IPS DF 19.7 (cell line): ENCODE measurements at regions not wholly inside any gene's neighbourhood (a gene's known extent, or its start where the extent isn't known, plus 50 kb on each side); places are given as distances from the start of the nearest gene placed in this dataset.
"Not testable (repeated sequence)": the region's sequence is repeated elsewhere in the genome, so short reads cannot be mapped to it uniquely, and the experiment has no call there.

Experiments used
- DNase-seq: peaks from one replicate; pipeline ENCODE4 v3.0.0-alpha.2; 2013; ENCODE audit warnings: low read depth, low spot score

GRCh38 chr7:121526210-121526609 lies 130.1 kb upstream of the FAM3C start:
- not testable (repeated sequence) for DNase-seq

DNA sequence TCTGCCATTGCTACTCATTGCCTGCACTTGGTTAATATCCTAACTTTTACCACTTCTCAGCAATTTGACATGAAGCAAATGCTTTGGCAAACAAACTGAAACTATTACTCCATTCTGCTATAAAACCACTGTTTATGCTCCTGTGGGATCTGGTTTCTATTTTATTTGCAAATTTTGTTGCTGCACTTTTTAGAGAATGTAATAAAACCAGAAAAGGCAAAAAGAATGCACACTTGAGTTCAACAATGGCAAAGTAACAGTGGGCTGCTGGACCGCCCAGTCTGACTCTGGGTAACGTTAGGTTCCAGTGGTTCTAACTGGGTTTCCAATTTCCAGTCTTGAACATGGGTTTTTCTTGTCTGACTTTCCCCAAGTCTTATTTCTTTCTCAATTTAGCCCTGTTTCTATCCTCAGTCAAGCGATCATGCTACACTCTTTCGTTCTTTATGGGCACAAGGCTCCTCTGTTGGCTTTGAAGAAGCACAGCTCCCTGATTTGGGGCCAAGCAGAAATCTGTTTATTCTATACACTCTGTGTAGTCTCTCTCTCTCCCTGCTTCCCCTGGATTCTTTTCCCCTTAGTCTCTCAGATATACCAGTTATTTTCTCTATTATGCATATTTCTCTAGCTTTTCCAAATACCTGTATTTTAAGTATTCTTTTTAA lies 129.2 kb upstream of the FAM3C start:
- no peak for DNase-seq

- no peak for DNase-seq
Measured at GRCh38 chr7:121521711-121522400, 125.7 kb upstream of the FAM3C start.

DNA sequence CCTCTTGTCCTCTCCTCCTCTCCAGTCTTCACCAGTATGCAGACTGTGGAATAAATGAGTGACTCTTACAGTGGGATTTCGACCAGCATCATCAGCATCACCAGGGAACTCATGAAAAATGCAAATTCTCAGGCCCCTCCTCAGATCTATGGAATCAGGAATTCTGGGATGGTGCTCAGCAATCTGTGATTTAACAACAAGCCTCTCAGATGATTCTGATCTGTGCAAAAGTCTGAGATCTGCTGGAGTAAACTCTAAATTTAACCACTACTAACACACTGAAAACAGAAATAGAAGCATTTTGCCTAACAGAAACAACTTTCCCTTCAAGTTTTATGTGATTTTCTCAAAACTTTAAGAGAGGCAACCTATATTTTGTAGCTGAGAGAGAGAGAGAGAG lies 124.8 kb upstream of the FAM3C start:
- DNase-seq = no peak

DNA sequence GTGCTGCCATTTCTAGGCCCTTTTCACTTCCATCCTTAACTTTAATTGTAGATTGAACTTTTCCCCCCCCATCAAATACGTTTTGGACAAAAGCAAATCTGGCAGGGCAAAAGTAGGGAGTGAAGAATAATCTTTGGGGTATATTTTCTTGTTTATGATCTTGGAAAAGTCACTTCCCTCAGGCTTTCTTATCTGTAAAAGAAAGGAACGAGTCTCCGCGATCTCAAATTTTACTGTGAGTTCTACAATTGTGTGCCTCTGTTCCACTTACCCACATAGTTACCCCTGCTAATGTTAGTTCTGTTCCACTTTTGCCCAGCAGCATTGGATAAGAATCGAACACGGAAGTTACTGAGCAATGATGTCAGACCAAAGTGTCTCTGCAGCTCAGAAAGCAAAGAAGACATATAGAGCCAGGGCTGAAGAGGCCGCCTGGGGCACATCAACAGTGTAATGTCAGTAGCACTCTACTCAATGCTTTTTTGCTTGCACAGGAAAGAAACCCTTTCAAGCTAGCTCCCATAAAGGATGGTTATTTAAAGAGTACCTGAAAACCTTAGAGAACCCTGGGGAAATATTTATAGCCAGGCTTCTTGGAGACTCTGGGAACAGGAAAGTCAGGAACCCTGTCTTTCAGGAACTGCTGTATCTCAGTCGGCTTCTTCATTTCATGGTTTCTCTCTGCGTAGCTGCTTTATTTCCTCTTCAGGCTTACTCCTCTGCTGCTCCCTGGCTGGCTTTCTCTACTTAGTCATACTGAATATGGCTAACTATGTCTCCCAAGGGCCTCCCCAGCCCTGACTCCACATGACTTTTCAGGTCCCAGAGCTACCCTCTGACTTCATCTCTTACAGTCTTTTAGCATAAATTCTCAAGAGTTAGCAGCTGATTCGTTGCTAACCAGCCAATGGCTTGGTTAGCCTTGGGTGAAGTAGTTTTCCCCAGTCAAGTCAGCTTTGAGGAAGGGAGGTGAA lies 123.7 kb upstream of the FAM3C start:
- no peak for DNase-seq

DNA sequence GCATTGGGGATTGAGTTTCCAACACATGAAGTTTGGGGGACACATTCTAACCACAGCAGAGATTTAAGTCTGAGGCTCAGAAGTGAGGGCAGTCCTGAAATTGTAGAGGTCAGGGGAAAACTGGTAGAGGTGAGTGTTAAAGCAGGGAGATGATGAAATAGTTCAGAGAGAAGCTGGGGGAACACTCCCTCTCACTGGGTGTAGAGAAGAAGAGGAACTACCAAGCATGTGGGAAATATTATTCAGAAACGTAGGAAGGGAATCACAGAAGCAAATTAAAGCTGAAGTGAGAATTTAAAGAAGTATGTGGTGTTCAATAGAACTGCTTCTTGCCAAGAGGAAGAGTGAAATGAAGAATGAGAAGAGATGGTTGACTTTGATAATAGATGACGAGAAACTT lies 121.5 kb upstream of the FAM3C start:
- no peak for DNase-seq

DNA sequence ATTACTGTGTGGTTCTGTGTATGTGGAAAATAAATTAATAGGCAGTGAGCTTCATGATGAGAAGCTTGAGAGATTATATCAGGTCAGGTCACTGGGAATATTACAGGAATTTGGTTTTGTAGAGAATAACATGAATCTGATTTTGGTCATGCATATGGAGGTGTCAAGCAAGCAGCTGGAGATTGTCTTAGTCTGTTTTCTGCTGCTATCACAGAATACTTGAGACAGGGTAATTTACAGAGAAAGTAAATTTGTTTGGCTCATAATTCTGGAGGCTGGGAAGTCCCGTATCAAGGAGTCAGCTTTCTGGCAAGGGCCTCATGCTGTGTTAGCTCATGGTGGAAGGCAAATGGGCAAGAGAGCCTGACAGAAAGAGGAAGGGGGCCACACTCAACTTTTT lies 120.7 kb upstream of the FAM3C start:
- DNase-seq = no peak

- no peak for DNase-seq
Measured at GRCh38 chr7:121515630-121516401, 119.7 kb upstream of the FAM3C start.

GRCh38 chr7:121515229-121515628 lies 119.1 kb upstream of the FAM3C start:
- no peak for DNase-seq

DNA sequence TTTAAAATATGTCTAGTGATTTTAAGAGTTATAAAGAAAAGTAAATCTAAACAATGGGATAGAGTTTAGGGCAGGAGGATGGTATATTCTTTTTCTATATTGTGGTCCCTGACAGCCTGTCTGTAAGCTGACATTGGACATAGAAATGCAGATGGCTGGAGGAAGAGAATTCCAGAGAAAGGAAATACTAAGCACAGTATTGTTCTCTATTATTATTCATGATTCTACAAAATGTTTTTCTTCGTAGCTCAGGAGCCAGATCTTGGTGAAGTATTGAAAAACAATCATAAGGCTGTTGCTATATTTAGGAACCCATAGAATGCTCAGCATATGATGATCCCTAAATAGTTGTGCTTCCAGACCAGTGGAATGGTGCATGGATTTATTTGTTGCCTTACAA lies 117.0 kb upstream of the FAM3C start:
- DNase-seq = no peak

- DNase-seq = no peak
Measured at GRCh38 chr7:121510858-121511482, 114.9 kb upstream of the FAM3C start.

DNA sequence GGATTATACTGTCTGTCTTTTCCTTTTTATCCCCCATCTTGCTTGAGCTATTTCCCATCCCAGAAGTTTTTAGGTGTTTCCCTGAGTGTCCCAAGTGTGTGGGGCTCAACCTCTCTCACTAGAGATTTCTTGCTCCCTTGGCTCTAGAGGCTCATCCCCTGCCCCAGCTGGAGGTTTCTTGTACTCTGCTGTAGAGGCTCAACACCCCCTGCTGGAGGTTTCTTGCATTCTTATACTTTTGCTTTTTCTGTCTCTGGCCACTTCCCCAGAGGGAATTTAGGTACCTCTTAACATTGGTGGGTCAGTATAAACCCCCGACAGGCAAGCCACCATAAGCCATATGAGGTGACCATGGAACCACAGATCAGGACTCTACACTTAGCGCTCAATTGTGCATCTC lies 114.2 kb upstream of the FAM3C start:
- no peak for DNase-seq

DNA sequence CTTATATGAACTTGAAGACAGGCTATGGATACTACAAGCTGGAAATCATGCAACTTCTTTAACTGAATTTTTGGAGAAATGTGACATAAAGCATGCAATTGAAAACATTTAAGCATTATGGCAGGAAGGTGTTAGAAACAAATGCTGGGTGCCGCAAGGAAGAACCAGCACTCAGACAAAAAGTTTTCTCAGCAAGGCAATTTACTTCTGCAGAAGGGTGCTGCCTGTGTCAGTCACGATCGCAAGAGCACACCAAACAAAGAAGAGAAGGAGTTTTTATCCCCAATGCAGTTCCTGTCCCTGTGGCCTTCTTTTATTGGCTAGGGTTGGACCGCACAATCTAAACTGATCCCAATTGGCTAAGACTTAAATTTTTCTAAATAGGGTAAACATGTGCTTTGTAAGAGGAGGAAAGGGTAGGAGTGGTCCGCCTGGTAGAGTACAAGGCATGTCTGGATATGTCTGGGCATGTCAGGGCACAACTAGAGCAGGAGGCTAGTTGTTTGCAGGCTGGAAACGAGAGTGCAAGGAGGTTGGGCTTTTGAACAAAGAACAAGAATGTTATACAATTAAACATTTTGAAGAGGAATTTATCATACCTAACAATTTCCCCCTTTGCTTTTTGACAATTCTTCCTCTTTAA lies 109.6 kb upstream of the FAM3C start:
- DNase-seq = no peak

GRCh38 chr7:121505021-121505420 lies 108.9 kb upstream of the FAM3C start:
- DNase-seq = no peak

DNA sequence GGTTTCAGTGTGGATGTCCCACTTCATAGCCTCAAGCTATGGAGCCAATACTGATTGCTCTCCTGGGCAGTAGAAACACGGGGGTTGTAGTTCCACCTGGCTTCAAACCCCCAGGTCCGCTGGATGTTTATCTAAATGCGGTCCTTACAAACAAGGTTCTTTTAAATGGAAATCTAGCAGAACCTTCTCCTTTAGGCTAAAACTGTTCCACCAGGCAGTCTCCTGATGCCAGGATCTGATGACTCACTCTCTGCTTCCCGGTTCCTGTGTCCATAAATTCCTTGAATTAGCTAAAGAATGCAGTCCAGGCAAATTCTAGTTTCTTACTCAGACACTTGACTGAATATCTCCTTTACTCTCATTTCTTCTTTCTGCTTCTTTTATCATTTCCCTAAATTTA lies 108.4 kb upstream of the FAM3C start:
- no peak for DNase-seq

GRCh38 chr7:121503730-121504129 lies 107.6 kb upstream of the FAM3C start:
- DNase-seq = no peak

- DNase-seq = no peak
Measured at GRCh38 chr7:121503039-121503438, 106.9 kb upstream of the FAM3C start.

DNA sequence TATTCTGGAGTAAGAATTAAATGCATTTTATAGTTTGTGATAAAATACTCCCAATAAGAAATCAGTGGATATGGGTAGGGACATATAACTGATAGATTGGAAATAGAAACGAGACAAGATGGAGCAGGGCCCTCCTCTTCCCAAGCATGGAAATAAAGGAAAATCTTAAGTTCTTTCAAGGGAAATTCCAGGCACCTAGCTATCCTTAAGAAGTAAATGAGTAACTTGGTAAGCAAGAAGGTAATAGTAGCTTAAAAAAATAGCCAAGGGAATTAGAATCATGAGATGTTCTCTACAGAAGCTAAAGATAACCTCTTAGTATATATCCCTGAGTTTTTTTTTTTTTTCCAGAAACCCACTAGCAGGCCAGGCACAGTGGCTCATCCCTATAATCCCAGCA lies 105.5 kb upstream of the FAM3C start:
- no peak for DNase-seq

DNA sequence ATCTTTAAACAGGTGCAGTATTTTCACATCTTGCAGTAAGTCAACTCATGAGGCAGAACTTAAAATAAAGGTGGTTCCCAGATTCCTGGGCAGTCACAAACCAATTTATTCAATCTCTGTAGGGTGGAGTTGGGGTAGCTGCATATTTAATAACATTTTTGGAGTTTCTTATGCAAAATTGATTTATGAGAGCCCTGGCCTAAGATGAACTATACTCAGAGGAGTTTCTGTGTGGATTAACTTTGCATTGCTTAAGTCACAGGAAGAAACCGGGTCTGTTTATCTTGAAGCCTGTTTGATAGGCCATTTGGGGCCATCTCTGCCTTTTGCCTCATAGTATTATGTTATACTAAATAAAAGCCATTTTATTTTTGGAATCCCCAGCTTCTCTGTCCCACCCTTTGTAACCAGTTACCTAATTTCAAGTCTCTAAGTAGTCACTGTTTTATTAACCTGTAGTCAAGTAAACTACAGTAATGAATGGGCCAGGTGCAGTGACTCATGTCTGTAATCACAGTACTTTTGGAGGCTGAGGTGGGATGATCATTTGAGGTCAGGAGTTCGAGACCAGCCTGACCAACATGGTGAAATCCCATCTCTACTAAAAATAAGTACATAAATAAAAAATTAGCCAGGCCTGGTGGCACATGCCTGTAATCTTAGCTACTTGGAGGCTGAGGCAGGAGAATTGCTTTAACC lies 104.4 kb upstream of the FAM3C start:
- DNase-seq = no peak

DNA sequence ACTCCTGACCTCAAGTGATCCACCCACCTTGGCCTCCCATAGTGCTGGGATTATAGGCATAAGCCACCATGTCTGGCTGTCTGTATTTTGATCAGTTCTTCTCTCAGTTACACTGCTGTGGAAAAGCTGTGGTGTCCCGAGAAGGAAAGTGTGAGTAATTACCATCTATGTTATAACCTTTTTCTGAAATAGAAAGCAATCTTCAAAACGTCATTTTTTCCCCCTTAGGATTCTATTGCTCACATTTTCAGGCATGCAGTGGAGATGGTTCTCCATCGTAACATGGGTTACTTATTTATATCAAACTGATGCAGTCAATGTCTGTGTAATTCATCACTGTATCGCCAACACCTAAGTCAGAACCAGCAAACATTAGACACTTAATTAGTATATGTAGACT lies 103.5 kb upstream of the FAM3C start:
- DNase-seq = no peak
